Right renal pelvis (tissue), 4 donors: ENCODE measurements at regions not wholly inside any gene's neighbourhood (a gene's known extent, or its start where the extent isn't known, plus 50 kb on each side); places are given as distances from the start of the nearest gene placed in this dataset.
"Not testable (repeated sequence)": the region's sequence is repeated elsewhere in the genome, so short reads cannot be mapped to it uniquely, and the experiment has no call there.

Experiments used
- DNase-seq, 4 donors: peaks; one replicate each; pipeline ENCODE4 v3.0.0-alpha.2; 2013; ENCODE audit warnings: low read depth in 4 of 4, low spot score in 3 of 4, missing footprints in 1 of 4

- no peak for DNase-seq
These were observed 416.3 kb downstream of the BUD13 start for GRCh38 chr11:116356451-116356850.

DNA sequence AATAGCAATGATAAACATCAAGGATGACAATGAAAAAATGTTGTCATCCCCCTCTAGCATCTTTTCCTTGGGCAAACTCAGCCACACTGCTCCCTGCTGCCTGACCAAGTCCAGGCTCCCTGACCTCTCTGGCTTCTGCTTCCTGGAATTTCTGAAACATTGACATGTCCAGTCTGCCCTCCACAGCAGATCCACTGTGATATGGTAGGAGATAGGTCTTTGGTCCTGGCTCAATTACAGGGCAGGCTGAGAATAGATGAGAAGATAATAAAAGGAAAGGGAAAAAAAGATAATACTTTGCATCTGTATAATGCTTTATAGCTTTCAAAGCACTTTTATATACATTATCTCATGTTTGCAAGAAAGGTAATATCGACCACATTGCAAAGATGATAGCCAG lies 417.7 kb downstream of the BUD13 start:
- DNase-seq, result no peak

GRCh38 chr11:116353589-116353988 lies 419.2 kb downstream of the BUD13 start:
- no peak for DNase-seq

- no peak for DNase-seq
These were observed 419.9 kb downstream of the BUD13 start for GRCh38 chr11:116352881-116353280.

DNA sequence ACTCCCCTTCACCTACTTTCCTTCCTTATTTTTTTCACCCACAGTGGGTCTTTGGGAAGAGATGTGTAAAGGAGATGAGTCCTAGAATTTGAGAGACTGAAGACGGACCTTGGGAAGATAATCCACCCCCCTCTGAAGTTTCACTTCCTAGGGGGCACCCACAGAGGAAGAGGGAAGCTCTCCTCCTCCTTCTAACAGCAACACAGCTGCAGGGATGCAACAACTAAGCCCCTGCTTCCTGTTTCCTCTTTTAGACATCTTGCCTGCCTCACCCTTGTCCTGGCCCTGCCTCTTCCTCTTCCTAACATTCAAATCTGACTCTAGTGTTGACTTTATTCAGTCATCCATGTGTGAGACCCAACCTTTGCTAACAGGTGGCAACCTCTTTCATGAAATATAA lies 424.6 kb downstream of the BUD13 start:
- DNase-seq, result no peak

GRCh38 chr11:116345575-116345974 lies 427.2 kb downstream of the BUD13 start:
- no peak for DNase-seq

GRCh38 chr11:116344601-116345000 lies 428.2 kb downstream of the BUD13 start:
- peak in 3 of 4 donors; percentile 14 to 43 (median 31) for DNase-seq

DNA sequence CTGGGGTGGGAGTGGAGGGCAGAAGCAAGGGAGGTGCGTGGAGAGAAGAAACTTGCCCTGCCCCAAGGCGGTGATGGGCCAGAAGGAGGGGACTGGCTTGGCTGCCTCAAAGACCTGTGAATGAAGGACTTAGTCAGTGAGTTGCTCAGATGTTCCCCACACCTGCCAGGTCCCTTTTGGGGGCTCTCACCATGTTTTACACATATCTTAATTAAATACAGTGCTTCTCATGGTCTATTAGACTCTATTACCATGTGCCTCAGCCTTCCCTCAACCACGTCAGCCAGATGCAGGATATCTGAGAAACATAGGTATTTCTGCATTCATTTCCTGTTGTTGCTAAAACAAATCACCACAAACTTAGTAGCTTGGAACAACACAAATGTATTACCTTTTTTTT lies 429.5 kb downstream of the BUD13 start:
- DNase-seq, result no peak

DNA sequence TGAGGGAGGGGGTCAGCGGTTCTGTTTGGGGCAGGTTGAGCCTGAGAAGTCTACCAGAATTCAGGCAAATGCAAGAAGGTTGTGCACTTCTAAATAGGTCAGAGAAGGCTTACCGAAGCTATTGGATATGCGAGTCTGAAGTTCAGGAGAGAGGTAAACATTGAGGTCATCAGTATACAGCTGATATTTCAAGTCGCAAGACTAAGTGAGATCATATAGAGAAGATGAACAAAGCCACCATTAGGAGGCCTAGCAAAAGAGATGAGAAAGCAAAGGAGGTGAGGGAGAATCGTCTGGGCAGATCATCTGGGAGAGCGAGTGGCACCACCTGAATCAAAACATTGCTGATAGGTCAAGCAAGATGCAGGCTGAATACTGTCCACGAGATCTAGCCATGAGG lies 430.6 kb downstream of the BUD13 start:
- no peak for DNase-seq

DNA sequence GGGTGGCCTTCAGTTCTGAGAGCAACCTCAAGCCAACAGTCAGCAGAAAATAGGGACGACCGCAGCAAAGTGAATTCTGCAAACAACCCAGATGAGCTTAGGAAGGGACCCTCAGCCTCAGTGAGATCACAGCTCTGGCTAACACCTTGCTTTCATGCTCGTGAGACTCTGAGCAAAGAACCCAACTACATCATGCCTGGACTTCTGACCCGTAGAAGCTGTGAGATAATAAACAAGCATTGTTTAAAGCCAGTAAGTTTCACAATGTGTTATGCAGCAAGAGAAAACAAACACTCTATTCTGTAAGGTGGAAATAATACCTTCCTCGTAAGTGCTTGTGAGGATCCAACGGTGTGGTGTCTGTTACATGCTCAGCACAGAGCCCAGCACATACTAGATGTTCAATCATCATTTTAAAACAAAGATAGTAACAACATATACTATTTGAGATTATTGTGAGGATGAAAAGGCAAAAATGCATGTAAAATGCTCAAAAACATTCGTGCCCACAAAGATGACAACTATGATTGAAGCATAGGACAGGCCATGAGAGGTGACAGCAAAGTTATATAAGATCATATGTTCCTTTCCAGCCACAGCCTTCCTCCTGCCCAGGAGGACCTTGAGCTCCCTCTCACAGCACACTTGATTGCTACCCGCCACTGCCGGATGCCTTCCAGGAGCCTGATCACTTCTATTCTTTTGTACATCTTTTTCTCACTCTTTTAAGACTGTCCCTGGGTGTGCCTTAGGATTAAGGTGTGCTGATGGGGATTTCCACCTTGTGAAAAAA lies 433.3 kb downstream of the BUD13 start:
- no peak for DNase-seq

DNA sequence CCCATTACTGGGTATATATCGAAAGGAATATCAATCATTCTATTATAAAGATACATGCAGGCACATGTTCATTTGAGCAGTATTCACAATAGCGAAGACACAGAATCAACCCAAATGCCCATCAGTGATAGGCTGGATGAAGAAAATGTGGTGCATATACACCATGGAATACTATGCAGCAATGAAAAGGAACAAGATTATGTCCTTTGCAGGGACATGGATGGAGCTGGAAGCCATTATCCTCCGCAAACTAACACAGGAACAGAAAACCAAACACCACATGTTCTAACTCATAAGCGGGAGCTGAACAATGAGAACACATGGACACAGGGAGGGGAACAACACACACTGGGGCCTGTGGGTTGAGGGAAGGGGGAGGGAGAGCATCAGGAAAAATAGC lies 434.3 kb downstream of the BUD13 start:
- not testable (repeated sequence) for DNase-seq

DNA sequence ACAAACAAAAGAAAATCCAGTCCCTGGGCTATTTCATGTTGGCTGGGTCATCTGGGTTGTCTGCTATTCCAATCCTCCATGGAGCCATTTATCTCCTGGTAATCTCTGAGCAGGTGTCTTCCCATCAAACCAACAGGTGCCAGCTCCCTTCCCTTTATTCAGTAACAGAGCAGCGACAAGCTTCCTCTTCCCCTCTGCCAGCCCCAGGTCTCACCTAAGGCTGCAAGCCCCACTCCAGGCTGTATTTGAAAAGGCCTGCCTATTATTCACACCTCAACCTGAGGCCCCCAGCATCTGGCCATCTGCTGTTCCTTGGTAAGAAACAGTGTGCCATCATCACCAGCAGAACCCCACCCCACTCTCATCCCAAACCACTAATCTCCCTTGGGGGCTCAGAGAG lies 436.2 kb downstream of the BUD13 start:
- no peak for DNase-seq

- DNase-seq, result no peak
These were observed 436.9 kb downstream of the BUD13 start for GRCh38 chr11:116335891-116336290.

DNA sequence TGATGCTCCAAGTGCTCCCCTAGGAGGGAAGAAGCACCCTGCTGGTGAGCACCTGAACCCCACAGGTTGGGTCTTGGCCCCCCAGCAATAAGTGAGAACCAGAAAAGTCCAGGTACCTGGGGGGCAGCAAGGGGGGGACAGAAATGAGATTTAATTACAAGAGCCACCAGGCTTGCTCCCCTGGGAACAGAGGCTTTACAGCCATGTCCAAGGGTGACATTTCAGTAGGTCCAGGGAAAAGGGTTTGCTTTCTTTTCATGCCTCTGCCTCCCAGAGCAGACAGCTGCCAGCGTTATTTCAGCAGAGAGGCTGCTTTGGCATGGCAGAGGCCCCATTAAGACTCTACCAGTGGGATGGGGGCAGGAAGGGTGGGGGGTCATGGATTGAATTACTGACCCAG lies 437.7 kb downstream of the BUD13 start:
- no peak for DNase-seq

DNA sequence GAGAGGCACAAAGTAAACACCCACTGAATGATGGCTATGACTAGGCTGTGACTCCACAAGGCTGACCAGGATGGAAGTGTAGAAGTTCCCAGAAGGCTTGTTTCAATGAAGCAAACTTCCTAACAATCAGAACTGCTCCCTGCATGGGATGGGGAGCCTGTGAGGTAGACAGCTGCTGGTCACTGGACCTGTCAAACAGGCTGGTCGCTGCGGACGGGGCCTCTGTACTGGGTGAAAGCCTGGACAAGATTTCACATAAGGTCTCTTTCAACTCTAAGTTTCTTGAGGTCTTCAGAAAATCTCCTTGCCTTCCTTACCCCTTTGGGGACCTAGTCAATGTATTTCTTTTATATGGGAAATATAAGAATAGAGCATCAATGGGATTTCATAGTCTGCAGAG lies 438.2 kb downstream of the BUD13 start:
- no peak for DNase-seq

DNA sequence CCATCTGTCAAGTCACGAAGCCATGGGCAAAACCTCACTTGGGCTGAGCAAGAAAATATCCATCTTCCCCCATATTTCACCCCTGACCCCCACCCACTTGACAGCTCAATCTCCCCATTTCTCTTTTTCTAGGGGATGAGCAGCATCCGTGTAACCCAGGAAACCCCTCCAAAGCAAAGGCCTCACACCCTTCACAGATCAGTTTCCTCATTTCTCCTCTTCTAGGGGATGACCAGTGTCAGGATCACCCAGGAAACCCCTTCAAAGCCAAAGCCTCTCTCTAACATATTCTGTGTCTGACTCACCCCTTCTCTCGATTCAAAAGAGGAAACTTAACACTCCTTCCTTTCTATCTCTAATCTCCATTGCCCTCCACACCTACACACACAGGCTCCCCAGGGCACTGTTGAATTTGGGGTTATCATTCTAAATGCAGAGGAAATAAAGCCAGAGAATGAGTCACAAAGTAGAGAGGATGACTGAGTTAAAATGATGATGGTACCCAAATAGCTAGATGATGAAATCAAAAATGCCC lies 439.7 kb downstream of the BUD13 start:
- DNase-seq, result no peak

DNA sequence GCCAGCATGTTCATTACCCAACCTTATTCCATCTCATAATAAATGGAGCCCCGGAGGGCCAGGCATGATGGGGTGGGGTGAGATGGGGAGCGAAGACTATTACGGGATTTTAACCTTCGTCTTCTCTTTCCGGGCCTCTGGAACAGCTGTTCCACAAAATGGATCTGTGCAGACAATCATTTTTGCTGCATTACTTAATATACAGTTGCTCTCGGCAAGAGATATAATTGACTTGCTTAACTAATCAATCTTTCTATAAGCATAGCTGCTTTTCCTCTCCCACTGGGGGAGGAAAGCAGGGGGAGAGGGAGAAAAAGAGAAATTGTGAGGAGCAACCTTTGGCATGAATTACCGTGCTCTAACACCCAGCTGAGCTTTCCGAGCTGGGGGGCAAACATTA lies 440.4 kb downstream of the BUD13 start:
- no peak for DNase-seq

DNA sequence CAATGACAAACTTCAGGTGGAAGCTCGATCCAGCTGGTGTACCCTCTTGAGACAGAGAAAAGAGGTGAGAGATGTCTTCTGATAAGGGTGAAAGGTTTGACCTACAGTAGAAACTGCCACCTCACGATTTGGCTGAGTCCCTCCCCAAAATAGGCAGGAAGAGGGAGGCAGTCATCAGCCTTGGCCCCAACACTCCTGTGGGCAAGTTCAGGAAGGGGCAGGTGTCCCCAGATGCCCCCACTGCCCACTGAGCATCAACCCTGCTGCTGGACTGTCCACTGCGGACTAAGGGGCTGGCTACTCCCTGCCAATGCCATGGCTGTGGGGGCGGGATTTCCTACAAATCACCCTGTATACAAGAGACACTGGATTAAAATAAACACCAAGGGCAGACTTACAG lies 441.4 kb downstream of the BUD13 start:
- DNase-seq, result no peak

GRCh38 chr11:116330439-116331185 lies 442.2 kb downstream of the BUD13 start:
- DNase-seq, result no peak

- no peak for DNase-seq
These were observed 443.3 kb downstream of the BUD13 start for GRCh38 chr11:116329354-116330090.

- no peak for DNase-seq
These were observed 443.9 kb downstream of the BUD13 start for GRCh38 chr11:116328851-116329250.
